ENCODE measurements at regions not wholly inside any gene's neighbourhood (a gene's known extent, or its start where the extent isn't known, plus 50 kb on each side); places are given as distances from the start of the nearest gene placed in this dataset.

DNA sequence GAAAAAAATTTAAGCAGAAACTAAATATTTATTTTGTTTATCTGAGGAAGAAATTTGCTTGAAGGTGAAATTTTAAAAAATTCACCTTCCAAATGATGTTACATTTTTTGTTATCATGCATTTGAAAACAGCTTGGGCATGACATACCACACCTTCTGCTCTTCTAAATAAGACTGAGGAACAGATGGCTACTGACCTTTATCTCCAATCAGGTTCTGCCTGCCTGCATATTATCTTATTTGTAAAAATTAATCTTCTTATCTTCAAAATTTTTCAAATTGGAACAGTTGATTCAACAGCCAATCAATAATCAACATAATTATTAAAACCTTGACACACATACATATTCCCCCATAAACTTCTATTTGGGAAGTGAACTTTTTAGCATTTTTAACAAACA is 641.8 kb upstream of the ZNF385D start:
- FAIRE-seq (no peak), ATAC-seq (no peak), DNase-seq (ENCODE audit: extremely low read depth in 1 of 4, low spot score in 3 of 4) (no peak)
- no peaks in the 10 kb centered on the region for H3K4me1 ChIP-seq (replicated peaks in 1 of 2; ENCODE audit: control insufficient read depth in 2 of 2, insufficient read depth in 2 of 2, low read length in 2 of 2)
- no peak overlapping the region for H2AFZ ChIP-seq (ENCODE audit: low read depth, low read length)
- CTCF ChIA-PET (ENCODE audit: low intra/inter-chr PET ratio): no interaction called here
- no peaks in the 10 kb centered on the region for H3K36me3 ChIP-seq (ENCODE audit: control insufficient read depth, insufficient read depth, low read length)
- H3K27ac ChIP-seq (ENCODE audit: extremely low read depth, low read depth, low read length): no peak overlapping the region
- H3K27me3 ChIP-seq (ENCODE audit: control insufficient read depth in 2 of 2, insufficient read depth in 2 of 2, low read length in 2 of 2): no peaks in the 10 kb centered on the region
- BruUV-seq (replicated peaks): no TSS peak
- H3K4me2 ChIP-seq (ENCODE audit: insufficient read depth, low read length): no peak overlapping the region
- no peaks in the 10 kb centered on the region for H3K9me1 ChIP-seq (ENCODE audit: control insufficient read depth, insufficient read depth, low read length)
- no peaks in the 10 kb centered on the region for H3K79me2 ChIP-seq (ENCODE audit: control insufficient read depth, insufficient read depth, low read length)
- intact Hi-C loops (cut with micrococcal nuclease) (no loop called here), in situ Hi-C loops (cut with MboI) (no loop called here)
- H3K4me3 ChIP-seq: no peak overlapping the region
- H3K9me3 ChIP-seq (replicated peaks; ENCODE audit: control insufficient read depth, insufficient read depth, low read depth, low read length): no peaks in the 10 kb centered on the region
- POLR2A ChIA-PET: no interaction called here
- H3K9ac ChIP-seq (ENCODE audit: insufficient read depth in 1 of 2, low read depth in 2 of 2, low read length in 2 of 2): no peak overlapping the region
- no peaks in the 10 kb centered on the region for H4K20me1 ChIP-seq (replicated peaks; ENCODE audit: control insufficient read depth, insufficient read depth, low read length)
- TF ChIP-seq HEY1 (CRISPR knock-in tag; IDR thresholded peaks at IDR 0.05; ENCODE audit: borderline replicate concordance): no peak
- TF ChIP-seq, protein P1, sequence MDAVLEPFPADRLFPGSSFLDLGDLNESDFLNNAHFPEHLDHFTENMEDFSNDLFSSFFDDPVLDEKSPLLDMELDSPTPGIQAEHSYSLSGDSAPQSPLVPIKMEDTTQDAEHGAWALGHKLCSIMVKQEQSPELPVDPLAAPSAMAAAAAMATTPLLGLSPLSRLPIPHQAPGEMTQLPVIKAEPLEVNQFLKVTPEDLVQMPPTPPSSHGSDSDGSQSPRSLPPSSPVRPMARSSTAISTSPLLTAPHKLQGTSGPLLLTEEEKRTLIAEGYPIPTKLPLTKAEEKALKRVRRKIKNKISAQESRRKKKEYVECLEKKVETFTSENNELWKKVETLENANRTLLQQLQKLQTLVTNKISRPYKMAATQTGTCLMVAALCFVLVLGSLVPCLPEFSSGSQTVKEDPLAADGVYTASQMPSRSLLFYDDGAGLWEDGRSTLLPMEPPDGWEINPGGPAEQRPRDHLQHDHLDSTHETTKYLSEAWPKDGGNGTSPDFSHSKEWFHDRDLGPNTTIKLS (IDR thresholded peaks at IDR 0.05; ENCODE audit: borderline replicate concordance, low read depth): no peak
- TF ChIP-seq CHD1 (IDR thresholded peaks at IDR 0.05; ENCODE audit: low read length): no peak
- TF ChIP-seq NCOA1 (IDR thresholded peaks at IDR 0.05; ENCODE audit: low read depth): no peak
- TF ChIP-seq BCL6 (CRISPR knock-in tag; IDR thresholded peaks at IDR 0.05): no peak
- TF ChIP-seq KDM1A (IDR thresholded peaks at IDR 0.05): no peak
- TF ChIP-seq, protein P2, sequence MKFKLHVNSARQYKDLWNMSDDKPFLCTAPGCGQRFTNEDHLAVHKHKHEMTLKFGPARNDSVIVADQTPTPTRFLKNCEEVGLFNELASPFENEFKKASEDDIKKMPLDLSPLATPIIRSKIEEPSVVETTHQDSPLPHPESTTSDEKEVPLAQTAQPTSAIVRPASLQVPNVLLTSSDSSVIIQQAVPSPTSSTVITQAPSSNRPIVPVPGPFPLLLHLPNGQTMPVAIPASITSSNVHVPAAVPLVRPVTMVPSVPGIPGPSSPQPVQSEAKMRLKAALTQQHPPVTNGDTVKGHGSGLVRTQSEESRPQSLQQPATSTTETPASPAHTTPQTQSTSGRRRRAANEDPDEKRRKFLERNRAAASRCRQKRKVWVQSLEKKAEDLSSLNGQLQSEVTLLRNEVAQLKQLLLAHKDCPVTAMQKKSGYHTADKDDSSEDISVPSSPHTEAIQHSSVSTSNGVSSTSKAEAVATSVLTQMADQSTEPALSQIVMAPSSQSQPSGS (CRISPR knock-in tag; IDR thresholded peaks at IDR 0.05): no peak
- TF ChIP-seq, protein P3, sequence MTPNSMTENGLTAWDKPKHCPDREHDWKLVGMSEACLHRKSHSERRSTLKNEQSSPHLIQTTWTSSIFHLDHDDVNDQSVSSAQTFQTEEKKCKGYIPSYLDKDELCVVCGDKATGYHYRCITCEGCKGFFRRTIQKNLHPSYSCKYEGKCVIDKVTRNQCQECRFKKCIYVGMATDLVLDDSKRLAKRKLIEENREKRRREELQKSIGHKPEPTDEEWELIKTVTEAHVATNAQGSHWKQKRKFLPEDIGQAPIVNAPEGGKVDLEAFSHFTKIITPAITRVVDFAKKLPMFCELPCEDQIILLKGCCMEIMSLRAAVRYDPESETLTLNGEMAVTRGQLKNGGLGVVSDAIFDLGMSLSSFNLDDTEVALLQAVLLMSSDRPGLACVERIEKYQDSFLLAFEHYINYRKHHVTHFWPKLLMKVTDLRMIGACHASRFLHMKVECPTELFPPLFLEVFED (CRISPR knock-in tag; conservative IDR thresholded peaks at IDR 0.05): no peak
- TF ChIP-seq, protein P4, sequence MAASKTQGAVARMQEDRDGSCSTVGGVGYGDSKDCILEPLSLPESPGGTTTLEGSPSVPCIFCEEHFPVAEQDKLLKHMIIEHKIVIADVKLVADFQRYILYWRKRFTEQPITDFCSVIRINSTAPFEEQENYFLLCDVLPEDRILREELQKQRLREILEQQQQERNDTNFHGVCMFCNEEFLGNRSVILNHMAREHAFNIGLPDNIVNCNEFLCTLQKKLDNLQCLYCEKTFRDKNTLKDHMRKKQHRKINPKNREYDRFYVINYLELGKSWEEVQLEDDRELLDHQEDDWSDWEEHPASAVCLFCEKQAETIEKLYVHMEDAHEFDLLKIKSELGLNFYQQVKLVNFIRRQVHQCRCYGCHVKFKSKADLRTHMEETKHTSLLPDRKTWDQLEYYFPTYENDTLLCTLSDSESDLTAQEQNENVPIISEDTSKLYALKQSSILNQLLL (CRISPR knock-in tag; IDR thresholded peaks at IDR 0.05; ENCODE audit: borderline replicate concordance): no peak
- no peak for TF ChIP-seq TCF3 (CRISPR knock-in tag; IDR thresholded peaks at IDR 0.05)
- TF ChIP-seq JUNB (CRISPR knock-in tag; conservative IDR thresholded peaks at IDR 0.05): no peak
- TF ChIP-seq, protein P5, sequence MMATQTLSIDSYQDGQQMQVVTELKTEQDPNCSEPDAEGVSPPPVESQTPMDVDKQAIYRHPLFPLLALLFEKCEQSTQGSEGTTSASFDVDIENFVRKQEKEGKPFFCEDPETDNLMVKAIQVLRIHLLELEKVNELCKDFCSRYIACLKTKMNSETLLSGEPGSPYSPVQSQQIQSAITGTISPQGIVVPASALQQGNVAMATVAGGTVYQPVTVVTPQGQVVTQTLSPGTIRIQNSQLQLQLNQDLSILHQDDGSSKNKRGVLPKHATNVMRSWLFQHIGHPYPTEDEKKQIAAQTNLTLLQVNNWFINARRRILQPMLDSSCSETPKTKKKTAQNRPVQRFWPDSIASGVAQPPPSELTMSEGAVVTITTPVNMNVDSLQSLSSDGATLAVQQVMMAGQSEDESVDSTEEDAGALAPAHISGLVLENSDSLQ (IDR thresholded peaks at IDR 0.05): no peak
- TF ChIP-seq STAT5B (CRISPR knock-in tag; IDR thresholded peaks at IDR 0.05): no peak
- no peak for TF ChIP-seq MTA1 (IDR thresholded peaks at IDR 0.05; ENCODE audit: borderline replicate concordance)
- TF ChIP-seq SRSF3 (IDR thresholded peaks at IDR 0.05; ENCODE audit: insufficient read depth, low read length): no peak
- no peak for TF ChIP-seq ZNF586 (CRISPR knock-in tag; conservative IDR thresholded peaks at IDR 0.05)
- TF ChIP-seq CEBPG (CRISPR knock-in tag; IDR thresholded peaks at IDR 0.05): no peak
- TF ChIP-seq CEBPG (tag; conservative IDR thresholded peaks at IDR 0.05 in 1 of 2, IDR thresholded peaks at IDR 0.05 in 1 of 2): no peak
- no peak for TF ChIP-seq TEAD4 (IDR thresholded peaks at IDR 0.05; ENCODE audit: low read length)
- no peak for TF ChIP-seq TEAD4 (CRISPR knock-in tag; IDR thresholded peaks at IDR 0.05; ENCODE audit: borderline replicate concordance)
